ENCODE measurements at regions not wholly inside any gene's neighbourhood (a gene's known extent, or its start where the extent isn't known, plus 50 kb on each side); places are given as distances from the start of the nearest gene placed in this dataset.

DNA sequence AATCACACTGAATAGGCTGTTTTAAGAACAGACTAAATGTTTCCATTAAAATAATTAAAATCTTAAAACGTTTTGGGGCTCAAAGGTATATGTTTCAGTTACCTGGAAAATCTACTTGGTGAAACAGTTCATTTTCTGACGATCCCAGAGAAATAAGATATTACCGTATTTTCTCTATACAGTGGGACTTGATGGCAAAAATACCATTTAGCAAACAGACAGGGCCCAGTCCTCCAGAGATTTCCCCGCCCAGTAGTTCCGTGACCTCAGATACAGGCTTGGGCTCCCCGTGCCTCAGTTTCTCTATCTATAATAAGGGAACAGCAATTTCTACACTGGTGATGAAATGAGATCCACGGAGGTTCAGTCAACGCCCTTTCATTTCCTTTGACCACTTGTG is 304.4 kb downstream of the VRK1 start:
- Histone ChIP-seq H3K4me3 (no peak overlapping the region), H3K27ac (no peak overlapping the region), H3K4me1 (no peaks in the 10 kb centered on the region), H3K9me3 (no peaks in the 10 kb centered on the region), H3K36me3 (no peaks in the 10 kb centered on the region), H3K27me3 (peaks cover 5% of the 10 kb centered on the region)
- TF ChIP-seq POLR2AphosphoS5 (IDR thresholded peaks at IDR 0.05) (no peak), EP300 (IDR thresholded peaks at IDR 0.05) (no peak), POLR2A (IDR thresholded peaks at IDR 0.05) (no peak)
- TF ChIP-seq, protein P1, sequence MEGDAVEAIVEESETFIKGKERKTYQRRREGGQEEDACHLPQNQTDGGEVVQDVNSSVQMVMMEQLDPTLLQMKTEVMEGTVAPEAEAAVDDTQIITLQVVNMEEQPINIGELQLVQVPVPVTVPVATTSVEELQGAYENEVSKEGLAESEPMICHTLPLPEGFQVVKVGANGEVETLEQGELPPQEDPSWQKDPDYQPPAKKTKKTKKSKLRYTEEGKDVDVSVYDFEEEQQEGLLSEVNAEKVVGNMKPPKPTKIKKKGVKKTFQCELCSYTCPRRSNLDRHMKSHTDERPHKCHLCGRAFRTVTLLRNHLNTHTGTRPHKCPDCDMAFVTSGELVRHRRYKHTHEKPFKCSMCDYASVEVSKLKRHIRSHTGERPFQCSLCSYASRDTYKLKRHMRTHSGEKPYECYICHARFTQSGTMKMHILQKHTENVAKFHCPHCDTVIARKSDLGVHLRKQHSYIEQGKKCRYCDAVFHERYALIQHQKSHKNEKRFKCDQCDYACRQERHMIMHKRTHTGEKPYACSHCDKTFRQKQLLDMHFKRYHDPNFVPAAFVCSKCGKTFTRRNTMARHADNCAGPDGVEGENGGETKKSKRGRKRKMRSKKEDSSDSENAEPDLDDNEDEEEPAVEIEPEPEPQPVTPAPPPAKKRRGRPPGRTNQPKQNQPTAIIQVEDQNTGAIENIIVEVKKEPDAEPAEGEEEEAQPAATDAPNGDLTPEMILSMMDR (IDR thresholded peaks at IDR 0.05): no peak
- WGBS: 73% methylated on average over 8 of the region's 8 CpGs
- DNase-seq (ENCODE audit: low spot score in 2 of 2): peak in 1 of 2 donors; percentile 4

DNA sequence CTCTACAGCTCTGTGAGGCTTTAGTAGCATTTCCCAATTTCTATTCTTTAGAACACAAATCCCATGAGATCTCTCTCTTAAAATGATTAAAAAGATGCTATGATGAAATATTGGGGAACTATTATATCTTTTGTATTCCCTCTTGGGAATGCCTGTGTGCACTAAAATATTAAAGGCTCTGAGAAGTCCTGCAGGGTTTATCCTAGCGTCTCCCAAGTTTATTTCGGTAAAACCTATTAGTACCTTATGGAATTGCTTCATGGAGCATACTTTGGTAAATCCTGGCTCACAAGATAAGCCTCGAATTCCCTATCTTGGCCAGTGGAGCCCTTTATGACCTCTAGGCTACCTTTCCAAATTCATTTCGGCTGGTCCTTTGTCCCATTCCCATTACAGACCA is 306.8 kb downstream of the VRK1 start:
- no peaks in the 10 kb centered on the region for H3K27me3 ChIP-seq
- no peak overlapping the region for H3K27ac ChIP-seq
- H3K9me3 ChIP-seq: peaks cover 2% of the 10 kb centered on the region
- no peaks in the 10 kb centered on the region for H3K4me1 ChIP-seq
- no peak overlapping the region for H3K4me3 ChIP-seq
- no peak for DNase-seq (ENCODE audit: low spot score in 2 of 2)
- no peaks in the 10 kb centered on the region for H3K36me3 ChIP-seq
- 86% methylated on average over 4 of the region's 4 CpGs for WGBS
- TF ChIP-seq EP300 (IDR thresholded peaks at IDR 0.05) (no peak), POLR2AphosphoS5 (IDR thresholded peaks at IDR 0.05) (no peak)
- TF ChIP-seq, protein P1 (IDR thresholded peaks at IDR 0.05): no peak

DNA sequence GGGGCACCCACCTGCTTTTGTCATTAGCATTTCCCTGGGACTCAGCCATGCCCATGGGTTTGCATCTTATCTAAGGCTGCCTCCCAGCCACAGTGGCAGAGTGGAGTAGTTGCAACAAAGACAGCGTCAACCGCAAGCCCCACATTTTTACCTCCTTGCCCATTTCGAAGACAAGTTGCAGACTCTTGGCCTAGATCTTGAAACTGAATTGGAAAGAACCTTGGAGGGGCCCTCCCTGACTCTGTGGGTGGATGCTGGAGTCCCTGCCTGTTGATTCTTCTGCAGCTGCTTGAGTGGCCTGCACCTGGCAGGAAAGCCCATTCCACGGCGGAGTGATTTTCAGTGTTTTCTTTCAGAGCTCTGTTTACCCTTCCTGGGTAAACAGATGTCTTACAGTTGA is 309.0 kb downstream of the VRK1 start:
- Histone ChIP-seq H3K4me1 (no peaks in the 10 kb centered on the region), H3K27ac (no peak overlapping the region), H3K9me3 (peaks cover 9% of the 10 kb centered on the region), H3K27me3 (no peaks in the 10 kb centered on the region), H3K36me3 (no peaks in the 10 kb centered on the region), H3K4me3 (no peak overlapping the region)
- 74% methylated on average over 5 of the region's 5 CpGs for WGBS
- DNase-seq (ENCODE audit: low spot score in 2 of 2): no peak
- TF ChIP-seq EP300 (IDR thresholded peaks at IDR 0.05): no peak
- no peak for TF ChIP-seq POLR2AphosphoS5 (IDR thresholded peaks at IDR 0.05)
- TF ChIP-seq POLR2A (IDR thresholded peaks at IDR 0.05): no peak
- TF ChIP-seq, protein P1 (IDR thresholded peaks at IDR 0.05): no peak

DNA sequence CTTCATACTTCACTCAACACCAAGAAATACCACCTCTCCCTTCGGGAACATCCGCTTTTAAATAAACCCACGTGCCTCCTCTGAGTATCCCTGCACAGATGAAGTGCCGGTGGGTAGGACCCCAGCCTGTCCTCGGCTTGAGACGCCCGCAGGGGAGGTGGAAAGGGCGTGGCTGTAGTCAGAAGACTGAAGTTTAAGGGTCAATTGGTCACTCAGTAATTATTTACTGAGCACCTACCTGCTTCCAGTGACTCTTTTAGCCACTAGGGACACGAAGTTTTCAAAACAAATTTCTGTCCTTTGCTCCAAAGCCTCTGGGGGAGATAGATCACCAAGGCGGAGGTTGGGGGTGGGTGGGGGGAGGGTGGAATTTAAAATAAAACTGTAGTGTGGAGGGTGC is 309.4 kb downstream of the VRK1 start:
- no peaks in the 10 kb centered on the region for H3K27me3 ChIP-seq
- H3K36me3 ChIP-seq: no peaks in the 10 kb centered on the region
- no peak for DNase-seq (ENCODE audit: low spot score in 2 of 2)
- H3K9me3 ChIP-seq: peaks cover 9% of the 10 kb centered on the region
- H3K4me1 ChIP-seq: no peaks in the 10 kb centered on the region
- TF ChIP-seq, protein P1 (IDR thresholded peaks at IDR 0.05): no peak
- TF ChIP-seq POLR2AphosphoS5 (IDR thresholded peaks at IDR 0.05): no peak
- no peak for TF ChIP-seq EP300 (IDR thresholded peaks at IDR 0.05)
- no peak for TF ChIP-seq POLR2A (IDR thresholded peaks at IDR 0.05)
- H3K27ac ChIP-seq: no peak overlapping the region
- no peak overlapping the region for H3K4me3 ChIP-seq
- 76% methylated on average over 10 of the region's 10 CpGs for WGBS

DNA sequence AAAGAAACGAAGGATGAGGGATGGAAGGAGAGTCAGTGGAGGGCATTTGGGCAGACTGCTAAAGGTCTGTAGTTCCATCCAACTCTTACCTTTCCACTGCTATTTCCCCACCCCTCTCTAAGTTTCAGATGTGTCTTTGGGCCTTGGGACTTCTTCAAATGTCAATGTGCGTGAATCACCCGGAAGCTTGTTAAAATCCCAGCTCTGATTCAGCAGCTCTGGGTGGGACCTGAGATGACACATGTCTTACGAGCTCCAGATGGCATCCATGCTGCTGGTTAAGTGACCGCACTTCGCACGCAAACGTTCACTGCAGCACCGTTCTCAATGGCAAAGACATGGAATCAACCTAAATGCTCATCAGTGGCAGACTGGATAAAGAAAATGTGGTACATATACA is 309.9 kb downstream of the VRK1 start:
- H3K27ac ChIP-seq: no peak overlapping the region
- no peaks in the 10 kb centered on the region for H3K36me3 ChIP-seq
- peaks cover 9% of the 10 kb centered on the region for H3K9me3 ChIP-seq
- DNase-seq (ENCODE audit: low spot score in 2 of 2): no peak
- 73% methylated on average over 9 of the region's 9 CpGs for WGBS
- no peaks in the 10 kb centered on the region for H3K27me3 ChIP-seq
- TF ChIP-seq POLR2AphosphoS5 (IDR thresholded peaks at IDR 0.05): no peak
- no peak for TF ChIP-seq POLR2A (IDR thresholded peaks at IDR 0.05)
- TF ChIP-seq, protein P1 (IDR thresholded peaks at IDR 0.05): no peak
- TF ChIP-seq EP300 (IDR thresholded peaks at IDR 0.05): no peak
- no peaks in the 10 kb centered on the region for H3K4me1 ChIP-seq
- H3K4me3 ChIP-seq: no peak overlapping the region

All from suprapubic skin (tissue), 4 donors.